OCI-LY1 (cell line): ENCODE measurements at regions not wholly inside any gene's neighbourhood (a gene's known extent, or its start where the extent isn't known, plus 50 kb on each side); places are given as distances from the start of the nearest gene placed in this dataset.
"Not testable (repeated sequence)": the region's sequence is repeated elsewhere in the genome, so short reads cannot be mapped to it uniquely, and the experiment has no call there.

ENCODE experiments used
- H2AFZ ChIP-seq: fragments of 200-600 bp; sonication (generic), shearing (Covaris generic); 2 replicates; pipeline ENCODE4 v1.6.0; 2014; ENCODE audit warnings: antibody characterized with exemption, mild to moderate bottlenecking, low read length
- H3F3A ChIP-seq: fragments of 200-600 bp; sonication (generic), shearing (Covaris generic); 2 replicates; pipeline ENCODE4 v1.6.0; 2014; ENCODE audit warnings: mild to moderate bottlenecking, antibody characterized with exemption, low read length, moderate library complexity; ENCODE audit not compliant: insufficient read depth
- H3K27ac ChIP-seq: fragments of 200-600 bp; sonication (generic); 2 replicates; pipeline ENCODE4 v1.5.1; 2014; ENCODE audit warnings: low read length, mixed run types, mild to moderate bottlenecking, low read depth; ENCODE audit not compliant: poor library complexity, severe bottlenecking
- H3K27me3 ChIP-seq: fragments of 200-600 bp; sonication (generic); 2 replicates; pipeline ENCODE4 v1.6.0; 2014; ENCODE audit warnings: antibody characterized with exemption, mild to moderate bottlenecking, low read length, moderate library complexity; ENCODE audit not compliant: insufficient read depth
- H3K36me3 ChIP-seq: fragments of 200-600 bp; sonication (generic); 2 replicates; pipeline ENCODE4 v1.6.1; 2014; ENCODE audit warnings: mild to moderate bottlenecking, antibody characterized with exemption, low read length, moderate library complexity, mixed read lengths; ENCODE audit not compliant: insufficient read depth
- H3K4me1 ChIP-seq: fragments of 200-600 bp; sonication (generic); 2 replicates; pipeline ENCODE4 v1.5.1; 2014; ENCODE audit warnings: mild to moderate bottlenecking, low read length, moderate library complexity; ENCODE audit not compliant: insufficient read depth, severe bottlenecking
- H3K4me2 ChIP-seq: fragments of 200-600 bp; sonication (generic), shearing (Covaris generic); 2 replicates; pipeline ENCODE4 v1.6.1; 2014; ENCODE audit warnings: low read length
- H3K4me3 ChIP-seq: fragments of 200-600 bp; sonication (generic); 2 replicates; pipeline ENCODE4 v1.5.1; 2014; ENCODE audit warnings: low read length, low read depth, mild to moderate bottlenecking, mixed read lengths; ENCODE audit not compliant: poor library complexity, severe bottlenecking
- H3K79me2 ChIP-seq: fragments of 200-600 bp; shearing (Covaris generic); 2 replicates; pipeline ENCODE4 v1.6.1; 2016; ENCODE audit warnings: mixed run types, low read length, mixed read lengths; ENCODE audit not compliant: insufficient read depth
- H3K9ac ChIP-seq: fragments of 200-600 bp; sonication (generic), shearing (Covaris generic); 2 replicates; pipeline ENCODE4 v1.6.1; 2014; ENCODE audit warnings: mild to moderate bottlenecking, low read length, mixed read lengths
- H3K9me2 ChIP-seq: fragments of 200-600 bp; sonication (generic), shearing (Covaris generic); 2 replicates; pipeline ENCODE4 v1.6.1; 2014; ENCODE audit warnings: low read depth, mild to moderate bottlenecking, low read length, mixed read lengths
- H3K9me3 ChIP-seq: fragments of 200-600 bp; shearing (Covaris generic); 2 replicates; pipeline ENCODE4 v1.6.1; 2014; ENCODE audit warnings: low read length, mixed read lengths
- H4K20me1 ChIP-seq: fragments of 200-600 bp; sonication (generic), shearing (Covaris generic); 2 replicates; pipeline ENCODE4 v1.6.0; 2016; ENCODE audit warnings: mild to moderate bottlenecking, low read length; ENCODE audit not compliant: insufficient read depth
- EZH2 ChIP-seq: fragments of 200-600 bp; sonication (generic), shearing (Covaris generic); IDR thresholded peaks from 2 replicates; pipeline ENCODE4 v1.8.0; 2017; ENCODE audit warnings: borderline replicate concordance, mixed run types, mild to moderate bottlenecking, antibody characterized with exemption, low read length, moderate library complexity, mixed read lengths
- TF ChIP-seq, protein P1 (sequence below): fragments of 200-600 bp; sonication (generic), shearing (Covaris generic); IDR thresholded peaks from 2 replicates; pipeline ENCODE4 v1.5.1; 2017; ENCODE audit warnings: mild to moderate bottlenecking, antibody characterized with exemption, low read length, moderate library complexity, mixed read lengths

DNA sequence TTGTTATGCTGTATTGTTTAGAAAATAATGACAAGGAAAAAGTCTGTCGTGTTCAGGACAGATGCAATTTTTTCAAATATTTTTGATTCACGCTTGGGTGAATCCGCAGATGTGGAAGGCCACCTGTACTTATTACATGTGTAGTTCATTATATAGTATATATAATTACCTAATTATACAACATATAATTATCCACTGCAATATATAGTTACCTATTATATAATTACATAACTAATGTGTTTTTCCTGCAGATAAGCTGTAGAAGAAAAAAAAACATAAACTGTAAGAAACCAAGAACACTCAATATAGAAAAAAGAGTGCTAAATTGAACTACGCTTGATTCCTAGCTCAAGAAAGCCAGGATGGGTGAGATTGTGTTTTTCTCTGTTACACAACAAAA lies 93.6 kb upstream of the RANBP3L start:
- H3K4me3 ChIP-seq = no peak overlapping the region
- H3K27ac ChIP-seq = no peak overlapping the region
- no peaks in the 10 kb centered on the region for H4K20me1 ChIP-seq
- H3K4me1 ChIP-seq = peaks cover 12% of the 10 kb centered on the region
- H3K79me2 ChIP-seq = no peaks in the 10 kb centered on the region
- no peaks in the 10 kb centered on the region for H3K27me3 ChIP-seq
- H3K9me2 ChIP-seq = no peaks in the 10 kb centered on the region
- no peak overlapping the region for H2AFZ ChIP-seq
- H3K9me3 ChIP-seq = no peaks in the 10 kb centered on the region
- no peaks in the 10 kb centered on the region for H3F3A ChIP-seq
- no peak overlapping the region for H3K4me2 ChIP-seq
- H3K9ac ChIP-seq = no peak overlapping the region
- TF ChIP-seq, protein P1, sequence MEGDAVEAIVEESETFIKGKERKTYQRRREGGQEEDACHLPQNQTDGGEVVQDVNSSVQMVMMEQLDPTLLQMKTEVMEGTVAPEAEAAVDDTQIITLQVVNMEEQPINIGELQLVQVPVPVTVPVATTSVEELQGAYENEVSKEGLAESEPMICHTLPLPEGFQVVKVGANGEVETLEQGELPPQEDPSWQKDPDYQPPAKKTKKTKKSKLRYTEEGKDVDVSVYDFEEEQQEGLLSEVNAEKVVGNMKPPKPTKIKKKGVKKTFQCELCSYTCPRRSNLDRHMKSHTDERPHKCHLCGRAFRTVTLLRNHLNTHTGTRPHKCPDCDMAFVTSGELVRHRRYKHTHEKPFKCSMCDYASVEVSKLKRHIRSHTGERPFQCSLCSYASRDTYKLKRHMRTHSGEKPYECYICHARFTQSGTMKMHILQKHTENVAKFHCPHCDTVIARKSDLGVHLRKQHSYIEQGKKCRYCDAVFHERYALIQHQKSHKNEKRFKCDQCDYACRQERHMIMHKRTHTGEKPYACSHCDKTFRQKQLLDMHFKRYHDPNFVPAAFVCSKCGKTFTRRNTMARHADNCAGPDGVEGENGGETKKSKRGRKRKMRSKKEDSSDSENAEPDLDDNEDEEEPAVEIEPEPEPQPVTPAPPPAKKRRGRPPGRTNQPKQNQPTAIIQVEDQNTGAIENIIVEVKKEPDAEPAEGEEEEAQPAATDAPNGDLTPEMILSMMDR = no peak
- TF ChIP-seq EZH2 = no peak
- H3K36me3 ChIP-seq = no peaks in the 10 kb centered on the region

GRCh38 chr5:36395947-36396346 lies 94.2 kb upstream of the RANBP3L start:
- H3K9me3 ChIP-seq, H3K79me2 ChIP-seq, H3K27me3 ChIP-seq, H3K9me2 ChIP-seq, H3K36me3 ChIP-seq, H3K4me2 ChIP-seq, H3K9ac ChIP-seq, H2AFZ ChIP-seq, H4K20me1 ChIP-seq, H3F3A ChIP-seq, H3K27ac ChIP-seq, H3K4me3 ChIP-seq: not testable (repeated sequence)
- peaks cover 12% of the 10 kb centered on the region for H3K4me1 ChIP-seq

GRCh38 chr5:36396640-36397039 lies 94.9 kb upstream of the RANBP3L start:
- no peak overlapping the region for H3K4me3 ChIP-seq
- no peak for TF ChIP-seq EZH2
- TF ChIP-seq, protein P1 = no peak
- no peak overlapping the region for H3K4me2 ChIP-seq
- H3K36me3 ChIP-seq = no peaks in the 10 kb centered on the region
- H3K9ac ChIP-seq = no peak overlapping the region
- no peaks in the 10 kb centered on the region for H3F3A ChIP-seq
- no peaks in the 10 kb centered on the region for H3K9me3 ChIP-seq
- no peak overlapping the region for H3K27ac ChIP-seq
- peaks cover 12% of the 10 kb centered on the region for H3K4me1 ChIP-seq
- no peaks in the 10 kb centered on the region for H3K27me3 ChIP-seq
- no peaks in the 10 kb centered on the region for H4K20me1 ChIP-seq
- H3K79me2 ChIP-seq = no peaks in the 10 kb centered on the region
- no peaks in the 10 kb centered on the region for H3K9me2 ChIP-seq
- no peak overlapping the region for H2AFZ ChIP-seq

- no peaks in the 10 kb centered on the region for H3K9me2 ChIP-seq
- no peak overlapping the region for H3K27ac ChIP-seq
- no peaks in the 10 kb centered on the region for H4K20me1 ChIP-seq
- H3K4me2 ChIP-seq = no peak overlapping the region
- H3K4me3 ChIP-seq = no peak overlapping the region
- no peaks in the 10 kb centered on the region for H3K79me2 ChIP-seq
- no peaks in the 10 kb centered on the region for H3K27me3 ChIP-seq
- H3F3A ChIP-seq = no peaks in the 10 kb centered on the region
- no peak overlapping the region for H3K9ac ChIP-seq
- peaks cover 17% of the 10 kb centered on the region for H3K4me1 ChIP-seq
- H3K9me3 ChIP-seq = no peaks in the 10 kb centered on the region
- TF ChIP-seq, protein P1 = peak; percentile 20; the same call in 1 of the 2 replicates
- TF ChIP-seq EZH2 = no peak
- H3K36me3 ChIP-seq = no peaks in the 10 kb centered on the region
- H2AFZ ChIP-seq = no peak overlapping the region
Observed at GRCh38 chr5:36397901-36398536, 96.3 kb upstream of the RANBP3L start.
